Fibroblast of skin of abdomen (primary cell): ENCODE measurements at regions not wholly inside any gene's neighbourhood (a gene's known extent, or its start where the extent isn't known, plus 50 kb on each side); places are given as distances from the start of the nearest gene placed in this dataset.
"Not testable (repeated sequence)": the region's sequence is repeated elsewhere in the genome, so short reads cannot be mapped to it uniquely, and the experiment has no call there.

Experiments used
- DNase-seq: peaks from one replicate; pipeline ENCODE4 v3.0.0-alpha.2; 2013

DNA sequence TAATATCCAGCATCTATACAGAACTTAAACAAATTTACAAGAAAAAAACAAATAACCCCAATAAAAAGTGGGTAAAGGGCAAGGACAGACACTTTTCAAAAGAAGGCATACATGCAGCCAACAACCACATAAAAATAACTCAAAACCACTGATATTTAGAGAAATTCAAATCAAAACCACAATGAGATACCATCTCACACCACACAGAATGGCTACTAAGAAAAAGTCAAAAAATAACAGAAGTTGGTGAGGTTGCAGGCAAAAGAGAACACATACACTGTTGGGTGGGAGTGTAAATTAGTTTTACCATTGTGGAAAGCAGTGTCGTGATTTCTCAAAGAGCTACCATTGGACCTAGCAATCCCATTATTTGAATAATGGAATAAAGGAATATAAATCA lies 1973.9 kb upstream of the LRRTM1 start:
- no peak for DNase-seq

DNA sequence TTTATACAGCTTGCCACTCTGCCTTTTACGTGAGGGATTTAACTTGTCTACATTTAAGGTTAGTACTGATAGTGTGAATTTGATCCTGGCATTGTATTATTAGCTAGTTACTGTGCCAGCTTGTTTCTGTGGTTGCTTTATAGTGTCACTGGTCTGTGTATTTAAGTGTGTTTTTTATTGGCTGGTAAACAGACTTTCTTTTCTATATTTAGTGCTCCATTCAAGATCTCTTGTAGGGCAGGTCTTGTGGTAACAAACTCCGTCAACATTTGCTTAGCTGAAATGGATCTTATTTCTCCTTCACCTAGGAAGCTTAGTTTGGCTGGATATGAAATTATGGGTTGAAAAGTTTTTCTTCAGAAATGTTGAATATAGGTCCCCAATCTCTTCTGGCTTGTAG lies 1971.0 kb upstream of the LRRTM1 start:
- no peak for DNase-seq

DNA sequence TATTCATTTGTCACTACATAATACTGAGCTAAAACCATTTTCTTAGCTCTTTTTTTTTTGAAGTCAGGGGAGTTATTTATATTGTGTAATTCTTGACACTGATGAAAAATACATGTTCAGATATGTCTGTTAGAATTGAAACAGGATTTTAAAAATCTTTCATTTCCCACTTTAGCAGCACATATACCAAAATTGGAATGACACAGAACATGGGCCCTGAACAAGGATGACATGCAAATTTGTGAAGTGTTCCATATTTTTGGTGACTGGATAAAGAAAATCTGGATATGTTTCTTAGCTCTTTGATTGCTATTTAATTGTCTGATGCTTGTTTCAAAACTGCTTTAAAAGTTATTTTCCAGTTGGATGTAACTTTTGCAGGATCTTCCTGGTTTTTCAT lies 1963.9 kb upstream of the LRRTM1 start:
- no peak for DNase-seq

DNA sequence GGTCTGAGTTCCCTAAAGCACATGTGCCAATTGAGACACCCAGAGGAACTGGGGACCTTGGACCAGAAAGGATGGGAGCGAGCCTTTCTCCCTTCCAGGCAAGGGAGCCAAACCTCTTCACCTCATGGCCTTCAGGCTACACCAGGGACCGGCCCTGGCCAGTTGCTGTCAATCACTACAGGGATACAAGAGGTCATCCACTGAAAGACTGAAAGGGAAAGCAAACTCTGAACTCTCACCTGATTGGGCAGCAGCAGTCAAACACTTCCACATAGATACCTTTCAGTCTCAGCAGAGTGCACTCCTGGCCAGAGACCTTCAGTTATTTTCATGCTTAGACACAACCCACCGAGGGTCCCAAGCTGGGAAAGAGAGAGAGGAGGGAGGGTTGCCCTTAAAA lies 1956.0 kb upstream of the LRRTM1 start:
- no peak for DNase-seq

DNA sequence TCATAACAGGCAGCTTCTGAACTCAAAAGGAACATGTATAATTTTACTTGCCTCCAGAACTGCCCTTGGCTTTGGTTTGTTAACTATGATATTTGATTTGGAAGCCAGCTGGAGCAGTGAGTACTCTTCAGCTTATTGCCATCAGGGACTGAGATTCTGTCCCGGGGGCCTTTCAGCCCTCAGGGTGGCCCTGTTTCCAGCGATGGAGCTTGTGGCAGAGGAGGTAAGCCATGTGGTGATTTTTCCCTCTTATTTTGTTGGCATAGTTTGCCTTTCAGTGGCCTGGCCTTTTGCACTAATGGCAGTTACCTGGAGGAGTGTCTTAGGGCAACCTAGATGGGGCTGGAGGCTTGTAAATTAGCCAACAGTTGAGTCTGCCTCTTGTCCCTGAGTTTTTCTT lies 1955.0 kb upstream of the LRRTM1 start:
- DNase-seq = no peak

DNA sequence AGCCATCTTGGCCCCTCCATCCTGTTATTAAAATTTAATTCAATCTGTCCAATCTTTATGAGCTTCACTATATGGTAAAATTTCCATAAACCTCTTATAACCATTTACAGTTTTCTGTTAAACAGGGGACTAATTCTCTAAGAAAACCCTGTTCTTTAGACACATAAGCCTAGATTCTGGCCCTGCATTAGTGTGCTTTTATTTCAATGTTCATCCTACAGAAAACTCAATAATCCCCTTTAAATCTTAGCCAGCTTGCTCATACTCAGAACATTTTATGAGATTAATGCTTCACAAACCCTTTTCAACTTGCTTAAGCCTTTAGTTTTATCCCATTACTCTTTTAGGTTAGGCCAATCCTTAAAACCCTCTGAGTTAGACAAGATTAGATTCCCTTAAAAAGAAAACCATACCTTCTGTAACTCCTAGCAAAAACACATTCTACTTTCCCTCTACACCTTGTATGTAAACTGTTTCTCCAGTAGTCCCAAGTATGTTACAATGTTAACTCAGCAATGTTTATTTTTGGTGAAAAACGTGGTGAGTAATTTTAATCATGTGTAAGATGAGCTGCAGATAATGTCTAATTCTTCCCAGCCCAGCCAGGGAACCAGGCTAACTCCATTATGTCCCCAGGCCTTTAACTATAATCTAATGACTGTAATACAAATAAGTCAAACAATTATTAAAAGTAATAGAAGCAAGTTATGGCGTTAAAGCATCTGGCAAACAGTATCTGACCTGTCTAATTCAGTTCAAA lies 1953.4 kb upstream of the LRRTM1 start:
- no peak for DNase-seq

DNA sequence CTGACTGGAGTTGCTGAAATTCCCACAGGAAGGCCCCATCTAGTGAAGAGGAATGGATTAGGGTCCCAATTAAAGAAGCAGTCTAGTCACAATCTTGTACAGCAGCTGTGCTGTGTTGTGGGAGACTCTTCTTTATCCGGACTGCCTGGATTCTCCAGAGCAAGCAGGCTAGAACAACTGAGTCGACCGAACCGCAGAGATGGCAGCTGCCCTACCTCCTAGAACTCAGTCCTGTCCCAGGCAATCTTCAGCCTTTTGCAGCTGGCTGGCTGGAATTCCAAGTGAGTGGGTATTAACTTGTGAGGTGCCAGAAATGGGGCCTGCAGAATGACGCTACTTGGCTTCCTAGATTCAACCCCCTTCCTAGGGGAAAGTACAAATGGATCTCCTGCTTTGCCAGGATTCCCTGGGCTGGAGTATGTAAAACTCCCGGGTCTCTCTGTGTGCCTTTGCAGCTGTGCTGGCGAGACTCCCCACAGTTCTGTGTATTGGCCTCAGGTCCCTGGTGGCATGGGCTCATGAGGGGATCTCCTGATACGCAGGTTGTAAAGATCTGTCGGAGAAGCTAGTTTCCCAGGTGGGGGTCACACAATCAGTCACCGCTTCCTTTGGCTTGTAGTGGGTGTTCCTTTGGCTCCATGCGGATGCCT lies 1952.6 kb upstream of the LRRTM1 start:
- DNase-seq = no peak

DNA sequence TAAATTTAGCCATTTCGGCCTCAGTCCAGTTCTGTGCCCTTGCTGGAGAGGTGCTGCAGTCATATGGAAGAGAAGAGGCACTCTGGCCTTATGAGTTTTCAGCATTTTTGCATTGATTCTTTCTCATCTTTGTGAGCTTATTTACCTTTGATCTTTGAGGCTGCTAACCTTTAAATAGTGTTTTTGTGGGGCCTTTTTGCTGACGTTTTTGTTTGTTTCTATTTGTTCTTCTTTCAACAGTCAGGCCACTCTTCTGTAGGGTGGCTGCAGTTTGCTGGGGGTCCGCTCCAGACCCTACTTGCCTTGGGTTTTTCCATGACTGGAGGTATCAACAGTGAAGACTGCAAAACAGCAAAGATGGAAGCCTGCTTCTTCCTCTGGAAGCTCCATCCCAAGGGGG lies 1951.7 kb upstream of the LRRTM1 start:
- no peak for DNase-seq

DNA sequence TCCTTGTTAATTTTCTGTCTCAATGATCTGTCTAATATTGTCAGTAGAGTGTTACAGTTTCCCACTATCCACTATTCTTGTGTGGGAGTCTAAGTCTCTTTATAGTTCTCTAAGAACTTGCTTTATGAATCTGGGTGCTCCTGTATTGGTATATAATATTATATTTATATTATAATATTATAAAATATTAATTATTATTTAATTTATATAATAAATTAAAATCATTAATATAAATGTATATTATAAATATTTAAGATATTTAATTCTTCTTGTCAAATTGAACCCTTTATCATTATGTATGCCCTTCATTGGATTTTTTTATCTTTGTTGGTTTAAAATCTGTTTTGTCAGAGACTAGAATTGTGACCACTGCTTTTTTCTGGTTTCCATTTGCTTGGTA lies 1950.2 kb upstream of the LRRTM1 start:
- no peak for DNase-seq

DNA sequence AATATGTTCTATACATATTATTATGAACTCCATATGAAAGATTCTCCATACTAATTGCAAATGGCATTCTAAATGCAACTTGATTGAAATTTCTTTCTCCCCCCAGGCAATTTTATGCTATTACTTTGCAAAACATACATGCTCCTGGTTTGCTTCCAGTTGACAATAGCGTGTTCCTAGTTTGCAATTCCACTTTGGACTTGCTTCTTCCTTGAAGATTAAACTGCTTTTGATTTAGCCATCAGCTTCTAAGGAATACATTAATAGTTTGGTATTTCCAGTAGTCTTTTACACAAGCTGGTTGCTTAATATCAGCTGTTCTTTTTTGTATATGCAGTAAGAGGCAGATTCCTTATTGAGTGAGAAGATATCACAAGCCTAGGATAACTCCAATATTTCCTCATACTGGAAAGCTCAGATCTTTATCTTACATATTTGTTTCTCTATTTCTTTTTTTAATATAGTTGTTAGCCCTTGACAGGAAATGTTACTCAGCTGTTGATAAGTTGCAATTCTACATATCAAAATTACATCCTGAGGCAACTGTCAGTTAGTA lies 1941.7 kb upstream of the LRRTM1 start:
- no peak for DNase-seq

DNA sequence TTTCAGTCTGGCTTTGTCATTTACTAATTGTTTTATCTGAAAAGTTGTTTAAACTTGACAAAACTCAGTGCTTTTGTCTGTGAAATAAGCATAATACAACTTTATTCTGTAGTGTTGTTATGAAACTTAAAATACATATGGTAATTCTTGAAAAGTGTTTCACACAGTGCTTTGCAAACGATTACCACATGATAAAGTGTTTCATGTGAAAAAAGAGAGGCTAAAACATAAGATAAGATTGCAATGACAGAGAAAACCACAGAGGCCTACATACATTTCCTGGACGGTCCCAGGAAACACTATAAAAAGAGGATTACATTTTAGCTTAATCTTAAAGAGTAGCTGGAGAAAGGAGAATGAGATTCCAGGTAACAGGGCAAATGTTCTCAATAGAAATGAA lies 1934.6 kb upstream of the LRRTM1 start:
- DNase-seq = no peak

DNA sequence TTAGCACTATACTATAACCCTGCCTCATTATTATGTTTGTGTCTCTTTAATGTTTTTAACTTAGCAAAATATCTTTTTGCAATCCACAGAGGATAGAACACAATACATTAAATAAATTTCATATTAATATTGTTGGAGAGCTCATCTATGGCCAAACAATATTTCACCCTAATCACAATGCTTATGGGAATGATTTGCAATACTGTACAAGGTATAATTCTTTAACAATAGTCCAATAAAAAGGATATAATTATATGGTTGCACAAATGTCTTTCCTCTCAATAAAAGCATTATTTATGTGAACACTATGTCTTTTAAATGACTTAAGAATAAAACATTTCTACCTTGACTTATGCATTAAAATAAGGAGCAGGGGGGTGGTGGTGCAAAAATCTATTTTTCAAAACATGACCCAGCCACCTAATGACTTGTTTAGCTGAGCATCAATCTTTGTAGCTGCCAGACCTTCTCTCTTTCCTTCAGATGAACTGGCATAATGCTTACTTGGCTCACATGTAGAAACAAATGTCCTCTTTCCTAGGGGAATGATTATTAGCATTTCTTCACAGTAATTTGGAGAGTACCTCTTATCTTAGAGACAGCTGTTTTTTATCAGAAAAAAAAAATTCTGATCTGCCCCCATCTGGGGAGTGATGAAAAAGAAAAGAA lies 1933.6 kb upstream of the LRRTM1 start:
- DNase-seq = no peak

DNA sequence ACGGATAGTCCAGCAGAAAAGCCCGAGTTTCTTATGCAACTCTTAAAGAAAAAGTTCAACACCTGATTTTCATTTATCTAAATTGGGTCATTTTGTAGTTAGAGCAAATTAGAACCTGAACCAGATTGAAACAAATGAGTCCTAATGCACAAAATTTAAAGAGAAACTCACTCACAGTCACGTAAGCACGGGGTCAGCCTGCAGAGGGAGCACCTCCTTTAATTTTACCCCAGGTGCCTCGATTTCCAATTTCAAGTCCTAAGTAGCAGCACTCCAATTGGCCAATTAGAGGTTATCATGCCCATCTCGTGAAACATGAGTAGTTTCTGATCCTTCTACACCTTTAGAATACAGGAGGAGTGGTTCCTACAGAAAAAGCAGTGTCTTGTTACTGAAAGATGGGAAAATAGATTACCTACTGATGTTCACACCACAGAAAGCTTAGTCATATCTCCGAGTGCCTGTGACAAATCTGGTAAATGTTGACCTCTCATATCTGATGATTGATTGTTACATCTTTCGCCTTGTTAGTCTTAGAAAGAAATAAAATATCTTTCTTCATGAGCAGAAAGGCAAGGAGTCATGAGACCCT lies 1929.8 kb upstream of the LRRTM1 start:
- DNase-seq = no peak

DNA sequence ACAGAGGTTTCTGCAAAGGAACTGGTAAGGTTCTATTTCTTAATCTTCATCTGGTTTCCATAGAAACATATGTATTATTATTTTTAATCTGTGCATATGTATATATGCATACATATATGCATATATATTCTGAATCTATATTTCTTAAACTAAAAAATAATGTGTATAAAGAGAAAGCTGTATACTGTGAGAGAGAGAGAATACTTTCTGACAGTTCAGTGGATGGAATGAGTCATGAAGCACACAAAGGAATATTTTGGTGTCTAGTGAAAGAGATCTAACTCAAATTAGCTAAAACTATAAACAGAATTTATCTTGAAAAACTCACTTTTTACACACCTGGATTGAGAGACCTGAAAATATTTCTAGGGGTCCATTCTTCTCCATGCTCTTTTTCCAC lies 1929.3 kb upstream of the LRRTM1 start:
- no peak for DNase-seq

DNA sequence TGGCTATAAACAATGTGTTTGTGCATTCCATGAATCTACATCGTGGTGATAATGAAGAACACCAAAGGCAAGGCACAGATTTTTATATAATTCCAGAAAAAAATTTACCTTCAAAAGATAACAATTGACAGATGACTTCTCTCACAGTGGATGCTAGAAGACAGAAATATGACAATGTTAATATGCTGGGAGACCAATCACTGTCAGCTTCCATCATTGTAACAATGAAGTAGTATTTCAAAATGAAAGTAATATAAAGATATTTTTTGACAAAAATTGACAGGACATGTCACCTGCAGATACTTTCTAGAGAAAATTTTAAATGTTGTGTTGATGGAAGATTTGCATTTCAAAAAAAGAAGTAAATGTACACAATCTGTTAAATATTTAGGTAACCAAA lies 1925.9 kb upstream of the LRRTM1 start:
- no peak for DNase-seq

DNA sequence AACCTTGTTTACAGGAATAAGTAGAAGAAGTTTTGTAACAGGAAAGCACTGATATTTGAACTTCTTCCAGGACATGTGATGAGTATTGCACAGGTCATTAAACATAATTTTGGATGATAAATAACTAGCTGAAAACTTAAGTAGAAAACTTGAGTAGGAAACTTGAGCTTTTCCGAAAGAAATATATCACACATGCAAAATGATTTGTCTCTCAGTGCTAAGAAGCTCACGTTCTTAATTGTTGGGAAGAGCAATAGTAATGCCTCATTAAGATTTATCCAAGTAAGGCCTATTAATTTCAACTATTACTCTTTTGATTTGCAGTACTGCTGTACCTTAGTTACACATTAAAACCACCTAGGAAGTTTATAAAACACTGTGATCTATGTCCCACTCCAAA lies 1921.9 kb upstream of the LRRTM1 start:
- no peak for DNase-seq

DNA sequence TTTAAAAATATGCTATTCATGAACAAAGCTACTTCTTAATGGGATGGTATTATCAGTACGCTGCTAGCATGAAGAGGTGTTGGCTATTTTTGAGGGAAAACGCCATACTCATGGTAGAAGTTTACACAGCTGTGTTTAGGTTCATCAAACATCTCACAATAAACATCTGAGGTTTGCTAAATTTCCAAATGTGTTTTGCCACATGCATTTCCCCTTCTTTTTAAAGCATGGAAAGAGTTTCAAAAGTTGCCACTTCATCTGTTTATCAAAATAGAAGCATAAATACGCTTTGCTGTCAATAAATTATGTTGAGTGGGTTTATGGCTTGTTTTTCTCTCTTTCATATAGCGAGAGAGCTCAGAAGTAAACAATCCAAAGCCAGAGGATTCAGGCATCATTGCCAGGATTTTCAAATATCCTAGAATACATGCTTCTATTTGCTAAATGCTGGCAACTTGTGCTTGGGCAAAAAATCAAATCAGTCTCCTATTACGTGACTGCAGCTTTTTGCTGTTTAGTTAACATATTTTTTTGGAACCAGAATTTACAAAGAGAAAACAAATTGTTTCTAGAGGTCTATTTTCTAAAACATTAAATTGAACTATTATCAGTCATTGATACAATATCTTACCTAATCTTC lies 1919.9 kb upstream of the LRRTM1 start:
- no peak for DNase-seq

DNA sequence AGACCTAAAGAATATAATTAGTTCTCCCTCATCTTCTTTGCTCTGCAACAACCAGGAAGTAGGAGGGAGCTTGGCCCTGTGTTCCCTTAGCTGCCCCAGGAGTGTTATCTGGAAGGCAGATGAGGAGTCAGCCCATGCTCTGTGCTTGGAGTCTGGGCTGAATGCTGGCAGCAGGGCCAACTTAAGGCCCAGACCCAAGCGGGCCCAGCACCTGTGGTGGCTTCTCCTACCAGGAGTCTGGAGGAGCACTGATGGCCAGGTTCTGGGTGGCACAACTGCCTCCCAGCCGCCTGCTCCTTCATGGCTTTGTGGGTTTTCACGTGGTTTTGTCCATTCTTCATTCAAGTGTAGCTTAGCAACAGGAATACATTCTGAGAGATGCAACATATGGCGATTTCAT lies 1910.7 kb upstream of the LRRTM1 start:
- DNase-seq = no peak

DNA sequence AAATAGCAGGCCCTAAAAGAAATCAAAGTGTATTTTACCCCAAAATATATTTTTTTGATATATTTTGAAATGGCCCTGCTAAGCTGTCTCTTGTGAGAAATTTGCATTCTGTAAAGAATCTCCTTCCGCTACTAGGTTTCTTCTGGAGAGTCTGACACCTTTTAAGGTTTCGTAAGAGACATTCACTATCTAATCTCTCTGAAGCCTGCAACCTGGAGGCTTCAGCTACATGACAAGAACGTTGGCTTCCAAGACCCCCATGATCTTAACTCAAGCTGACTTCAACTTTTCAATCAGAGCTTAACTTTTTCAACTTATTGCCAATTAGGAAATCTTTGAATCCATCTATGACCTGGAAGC lies 1894.9 kb upstream of the LRRTM1 start:
- no peak for DNase-seq

DNA sequence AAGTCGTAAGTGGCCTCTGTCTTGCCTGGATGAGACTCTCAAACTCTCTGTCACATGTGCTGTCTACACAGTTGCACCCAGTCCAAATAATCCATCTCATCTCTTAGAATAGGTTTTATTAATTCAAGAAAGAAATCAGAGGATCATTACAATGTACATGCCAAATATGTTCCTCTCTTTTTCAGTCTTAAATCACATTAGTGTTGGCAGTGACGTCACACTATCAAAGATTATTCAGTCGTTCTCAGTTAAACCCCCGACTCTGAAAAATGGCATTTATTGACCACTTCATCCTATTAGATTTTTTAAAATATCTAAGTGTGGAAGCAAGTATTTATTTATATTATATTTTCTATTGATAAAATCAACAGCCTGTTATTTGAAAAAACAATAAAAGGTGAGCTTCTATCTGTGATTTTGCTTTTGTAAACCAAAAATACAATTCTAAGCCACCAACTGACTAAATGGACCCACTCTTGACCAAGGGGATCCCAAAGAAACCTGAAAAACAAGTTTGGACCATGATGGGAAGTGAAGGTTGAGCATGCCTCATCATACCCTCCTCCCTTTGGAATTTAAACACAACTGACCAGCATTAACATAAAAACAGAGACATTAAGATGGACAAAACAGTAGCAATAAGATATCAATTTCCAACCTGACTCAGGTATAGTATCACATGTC lies 1894.4 kb upstream of the LRRTM1 start:
- no peak for DNase-seq

DNA sequence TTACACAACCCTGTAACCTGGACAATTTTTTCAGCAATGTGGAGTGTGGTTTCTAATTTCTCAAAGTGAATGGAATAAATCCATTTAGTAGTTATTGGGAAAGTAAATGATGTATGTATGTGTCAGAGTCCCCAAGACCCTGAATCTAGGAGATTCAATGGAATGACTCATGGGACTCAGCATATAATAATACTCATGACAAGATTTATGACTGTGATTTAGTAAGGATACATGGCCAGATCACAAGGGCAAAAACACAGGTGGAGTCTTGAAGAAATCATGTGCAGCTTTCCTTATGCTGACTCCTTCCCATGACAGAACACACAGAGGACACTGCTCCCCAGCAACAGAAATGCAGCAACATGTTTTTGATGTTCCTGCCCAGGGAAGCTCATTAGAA lies 1877.7 kb upstream of the LRRTM1 start:
- no peak for DNase-seq

DNA sequence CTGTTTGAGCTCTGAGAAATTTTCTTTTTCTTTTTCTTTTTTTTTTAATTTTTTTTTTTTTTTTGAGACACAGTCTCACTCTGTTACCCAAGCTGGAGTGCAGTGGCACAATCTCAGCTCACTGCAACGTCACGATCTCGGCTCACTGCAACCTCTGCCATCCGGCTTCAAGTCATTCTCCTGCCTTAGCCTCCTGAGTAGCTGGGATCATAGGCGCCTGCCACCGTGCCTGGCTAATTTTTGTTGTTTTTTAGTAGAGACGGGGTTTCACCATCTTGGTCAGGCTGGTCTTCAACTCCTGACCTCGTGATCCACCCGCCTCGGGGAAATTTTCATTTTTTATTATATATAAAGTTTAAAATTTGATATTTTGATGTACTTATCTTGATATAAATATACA lies 1870.7 kb upstream of the LRRTM1 start:
- DNase-seq = not testable (repeated sequence)
